ENCODE measurements at regions not wholly inside any gene's neighbourhood (a gene's known extent, or its start where the extent isn't known, plus 50 kb on each side); places are given as distances from the start of the nearest gene placed in this dataset.

DNA sequence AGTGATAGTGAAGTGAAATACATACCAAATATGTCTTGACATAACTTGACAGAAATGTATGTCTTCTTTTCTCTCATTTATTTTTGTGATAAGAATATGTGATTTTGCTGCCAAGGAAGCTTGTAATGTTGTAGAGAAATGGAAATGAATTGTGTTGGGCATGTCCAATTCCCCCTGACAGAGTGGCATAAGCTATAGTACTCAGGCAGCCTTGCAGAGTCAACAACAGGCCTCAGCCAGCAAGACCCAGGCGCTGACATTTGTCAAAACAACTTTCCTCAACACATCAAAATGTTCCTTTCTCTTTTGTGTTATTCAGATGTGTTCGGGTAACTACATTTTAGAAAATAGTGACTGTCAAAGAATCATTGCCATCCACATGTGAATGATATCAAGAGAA lies 538.1 kb upstream of the ATP11B start:
- DNase-seq = no peak

DNA sequence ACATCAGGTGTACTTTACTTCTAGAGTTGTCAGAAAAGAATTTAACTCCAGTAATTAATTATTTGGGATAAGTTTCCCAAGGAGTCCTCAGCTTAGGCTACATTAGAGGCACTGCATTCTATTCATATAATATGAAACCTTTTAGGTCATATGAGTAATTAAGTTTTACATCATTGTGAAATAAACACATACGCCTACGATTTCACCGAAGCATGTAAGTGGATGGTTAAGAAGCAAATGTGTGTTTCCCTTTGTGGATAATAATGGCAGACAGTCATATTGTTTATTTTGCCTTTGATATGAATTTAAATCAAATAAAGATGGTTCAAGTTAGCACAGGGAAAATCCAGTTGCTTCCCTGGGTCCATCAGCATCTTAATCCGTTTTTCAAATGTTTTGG lies 535.9 kb upstream of the ATP11B start:
- DNase-seq = no peak

DNA sequence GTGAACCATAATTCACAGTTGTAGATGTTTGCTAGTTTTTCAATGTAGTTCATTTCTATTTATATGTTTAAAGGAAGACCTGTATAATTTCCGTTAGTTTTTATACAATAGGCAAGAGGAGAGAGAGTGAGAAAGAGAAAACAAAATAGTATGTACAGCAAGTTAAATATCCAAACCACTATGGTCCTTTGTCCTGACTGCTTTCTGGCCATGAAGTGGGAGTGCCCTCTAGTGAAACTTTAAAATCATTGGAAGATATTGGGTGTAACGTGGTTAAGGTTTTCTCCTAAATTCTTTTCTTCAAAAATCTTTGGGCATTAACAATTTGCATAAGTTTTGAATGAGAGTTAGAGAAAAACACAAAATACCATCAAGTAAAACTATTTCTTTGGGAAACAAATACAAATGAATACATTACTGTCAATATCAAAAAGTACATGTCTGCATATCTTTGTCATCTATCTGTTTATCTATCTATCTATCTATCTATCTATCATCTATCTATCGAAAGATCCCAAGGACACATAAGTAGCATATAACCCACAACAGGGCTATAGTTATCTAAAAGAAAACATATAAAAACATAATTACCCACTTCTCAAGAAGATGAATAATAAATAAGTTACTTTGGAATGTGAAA lies 534.6 kb upstream of the ATP11B start:
- peak; percentile 45 for DNase-seq

DNA sequence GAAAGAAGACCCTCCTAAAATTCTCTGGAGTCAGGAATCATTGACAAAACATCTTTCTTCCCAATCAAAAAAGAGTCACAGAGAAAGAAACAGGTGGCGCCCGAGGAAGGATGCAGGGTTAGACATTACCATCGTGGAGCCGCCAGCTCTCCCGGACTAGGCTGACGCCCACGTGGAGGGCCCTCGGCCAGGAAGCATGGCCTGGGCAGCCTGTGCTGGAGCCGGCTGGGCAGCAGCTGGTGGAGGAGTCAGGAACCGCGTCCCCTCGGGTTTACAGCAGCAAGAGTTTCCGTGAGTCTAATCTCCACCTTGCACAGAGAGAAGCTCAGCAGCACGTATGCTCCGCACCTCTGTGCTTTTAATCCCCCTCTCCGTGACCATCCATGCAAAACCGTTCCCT lies 533.7 kb upstream of the ATP11B start:
- DNase-seq = peak; percentile 27

DNA sequence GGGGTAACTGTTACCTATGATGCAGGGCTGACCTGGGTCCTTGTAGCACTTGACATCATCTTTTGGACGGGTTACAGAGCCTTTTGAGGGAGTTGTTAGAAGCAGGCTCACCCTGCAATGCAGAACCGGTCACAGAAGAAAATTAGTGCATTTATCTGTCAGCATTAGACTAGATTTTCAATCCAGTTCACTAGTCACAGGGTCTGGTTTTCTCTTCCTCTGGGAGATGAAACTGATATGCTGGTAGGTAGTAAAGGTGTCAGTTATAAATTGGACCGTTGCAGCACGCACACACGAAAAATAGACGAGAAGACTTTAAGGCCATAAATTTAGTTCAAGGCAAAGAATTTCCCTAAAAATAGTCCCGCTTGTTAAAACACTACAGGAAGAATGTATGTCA lies 532.3 kb upstream of the ATP11B start:
- no peak for DNase-seq

DNA sequence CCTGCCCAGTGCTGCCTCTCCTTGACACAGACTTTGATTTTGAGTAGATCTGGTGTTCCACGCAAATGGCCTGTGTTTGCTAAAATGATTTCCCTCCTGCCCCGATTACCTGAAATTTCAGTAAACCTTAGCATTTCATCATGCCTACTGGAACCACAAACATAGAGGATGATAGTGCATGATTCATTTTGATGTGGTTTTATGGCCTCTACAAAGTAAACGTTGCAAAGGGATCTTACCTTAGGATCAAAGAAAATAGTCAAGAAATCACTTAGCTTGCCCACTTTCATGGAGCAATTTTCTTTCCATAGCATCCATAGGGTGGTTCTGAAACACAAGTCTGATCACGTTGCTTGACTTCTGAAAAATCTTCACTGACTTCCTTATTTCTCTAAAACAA lies 524.6 kb upstream of the ATP11B start:
- no peak for DNase-seq

DNA sequence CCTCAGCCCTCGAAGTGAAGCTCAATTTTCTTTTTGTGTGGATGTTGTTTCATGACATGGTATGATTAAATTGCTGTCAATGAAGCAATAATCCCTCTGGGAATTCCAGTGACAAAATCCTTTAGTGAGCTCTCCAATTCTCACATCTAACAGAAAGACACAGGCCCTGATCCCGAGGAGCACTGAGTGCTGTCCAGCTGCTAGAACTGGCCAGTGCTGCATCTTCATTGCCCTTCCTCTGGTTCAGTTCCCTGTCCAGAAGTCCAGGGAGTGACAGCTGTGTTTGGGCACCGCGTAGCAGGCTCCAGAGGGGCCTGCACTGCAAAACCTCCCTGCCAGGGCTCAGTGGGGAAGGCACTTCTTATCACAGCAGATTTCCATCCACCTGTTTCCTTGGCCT lies 516.8 kb upstream of the ATP11B start:
- no peak for DNase-seq

DNA sequence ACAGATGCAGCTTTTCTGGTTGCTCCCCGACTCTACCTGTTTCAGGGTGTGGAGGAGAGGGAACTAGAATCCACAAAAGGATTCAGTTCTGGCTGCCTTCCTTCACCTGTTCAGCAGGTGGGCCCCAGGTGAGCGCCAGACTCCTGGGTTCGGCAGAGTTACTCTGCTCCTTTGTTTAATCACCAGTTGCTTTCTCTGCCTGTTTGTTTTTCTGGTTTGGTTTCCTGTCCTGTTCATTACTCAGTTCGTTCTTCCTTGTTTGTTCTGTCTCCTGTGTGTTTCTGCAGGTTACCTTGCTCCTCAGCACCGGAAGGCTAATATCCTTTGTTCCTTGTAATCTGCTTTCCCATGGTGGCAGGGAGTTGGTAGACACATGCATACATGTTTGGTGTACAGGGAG lies 508.5 kb upstream of the ATP11B start:
- no peak for DNase-seq

DNA sequence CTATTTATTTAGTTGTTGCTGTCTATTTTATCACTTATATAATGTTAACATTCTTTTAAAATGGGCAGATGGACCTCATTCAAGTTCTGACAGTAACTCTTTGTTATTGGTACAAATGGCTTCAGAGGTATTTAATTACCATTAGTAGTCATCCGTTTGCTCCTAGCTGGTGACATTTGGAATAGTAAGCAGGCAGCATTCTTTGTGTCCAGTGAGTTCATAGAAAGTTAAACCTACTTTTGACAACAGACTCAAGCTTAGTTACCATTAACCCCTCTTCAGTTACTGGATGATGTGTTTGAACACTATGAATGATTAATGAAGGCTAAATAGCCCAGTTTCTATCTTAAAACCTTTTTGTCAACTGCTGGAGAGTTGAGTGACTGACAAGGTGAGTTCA lies 500.7 kb upstream of the ATP11B start:
- DNase-seq = no peak

DNA sequence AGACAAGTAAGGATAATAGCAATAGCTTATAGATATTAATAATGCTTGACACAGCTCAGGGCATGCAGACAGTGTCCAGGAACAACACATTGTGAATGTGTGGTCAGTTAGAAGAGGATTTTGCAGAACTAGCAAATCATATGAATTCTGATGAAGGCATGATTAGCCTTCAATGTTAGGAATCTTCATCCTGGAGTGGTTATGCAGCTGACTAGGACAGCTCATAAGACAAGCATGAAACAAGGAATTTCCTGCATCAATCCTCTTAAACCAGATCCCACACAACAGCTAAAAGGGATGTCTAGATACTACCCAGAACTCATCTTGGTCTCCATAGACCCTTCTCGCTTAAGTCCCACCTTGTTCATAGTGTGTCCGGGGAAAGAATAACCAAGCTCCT lies 499.0 kb upstream of the ATP11B start:
- no peak for DNase-seq

DNA sequence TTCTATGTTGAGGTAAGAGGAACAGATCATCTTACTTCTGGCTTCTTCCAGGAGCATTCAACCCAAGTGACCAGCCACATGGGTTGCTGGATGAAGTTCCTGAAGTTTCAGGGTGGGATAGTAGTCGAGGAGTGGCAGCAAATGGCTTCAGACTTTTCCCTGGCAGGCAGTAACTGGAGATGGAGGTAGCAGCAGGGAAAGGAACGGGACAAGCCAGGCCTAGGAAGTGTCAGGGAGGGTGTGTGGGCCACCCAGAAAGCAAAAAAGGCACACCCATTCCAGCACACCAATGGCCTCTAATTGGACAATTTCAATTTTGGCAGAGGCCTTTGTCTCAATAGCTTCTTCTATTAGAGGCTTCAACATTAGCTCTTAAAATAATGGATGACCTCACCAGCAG lies 498.6 kb upstream of the ATP11B start:
- no peak for DNase-seq

DNA sequence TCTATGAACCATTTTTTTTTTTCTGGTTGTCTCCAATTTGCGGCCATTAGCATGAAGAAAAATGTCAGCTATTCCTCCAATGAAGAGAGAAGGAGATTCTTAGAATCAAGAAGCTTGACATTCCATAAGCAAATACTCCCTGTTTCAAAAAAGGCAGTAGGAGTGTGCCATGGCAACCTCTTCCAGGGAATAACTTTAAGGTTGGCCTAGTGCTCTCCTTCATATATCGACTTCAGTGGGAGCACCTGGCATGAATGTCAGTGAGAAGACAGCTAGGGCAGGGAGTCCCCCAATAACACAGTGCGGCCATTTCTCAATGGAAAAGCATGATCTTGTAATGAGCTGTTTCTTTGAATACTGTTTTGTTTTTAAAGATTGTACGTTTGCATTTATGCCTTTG lies 493.0 kb upstream of the ATP11B start:
- no peak for DNase-seq

DNA sequence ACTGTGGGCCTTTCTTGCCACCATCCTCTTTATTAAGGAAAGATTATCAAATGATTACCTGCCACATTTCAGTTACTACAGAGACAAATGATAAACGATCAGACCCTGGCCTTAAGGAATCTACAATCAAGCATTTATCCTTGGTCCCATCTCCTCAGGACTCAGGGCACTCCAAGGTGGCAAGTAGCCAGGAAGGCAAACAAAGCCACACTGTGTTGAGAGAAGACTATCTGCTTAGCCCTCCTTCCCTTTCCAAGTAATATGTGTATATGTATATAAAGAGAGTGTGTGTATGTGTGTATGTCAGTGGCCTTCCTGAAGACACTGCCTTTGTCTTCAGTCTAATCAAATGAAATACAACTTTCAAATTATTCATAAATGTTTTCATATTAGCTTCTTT lies 490.1 kb upstream of the ATP11B start:
- DNase-seq = no peak

DNA sequence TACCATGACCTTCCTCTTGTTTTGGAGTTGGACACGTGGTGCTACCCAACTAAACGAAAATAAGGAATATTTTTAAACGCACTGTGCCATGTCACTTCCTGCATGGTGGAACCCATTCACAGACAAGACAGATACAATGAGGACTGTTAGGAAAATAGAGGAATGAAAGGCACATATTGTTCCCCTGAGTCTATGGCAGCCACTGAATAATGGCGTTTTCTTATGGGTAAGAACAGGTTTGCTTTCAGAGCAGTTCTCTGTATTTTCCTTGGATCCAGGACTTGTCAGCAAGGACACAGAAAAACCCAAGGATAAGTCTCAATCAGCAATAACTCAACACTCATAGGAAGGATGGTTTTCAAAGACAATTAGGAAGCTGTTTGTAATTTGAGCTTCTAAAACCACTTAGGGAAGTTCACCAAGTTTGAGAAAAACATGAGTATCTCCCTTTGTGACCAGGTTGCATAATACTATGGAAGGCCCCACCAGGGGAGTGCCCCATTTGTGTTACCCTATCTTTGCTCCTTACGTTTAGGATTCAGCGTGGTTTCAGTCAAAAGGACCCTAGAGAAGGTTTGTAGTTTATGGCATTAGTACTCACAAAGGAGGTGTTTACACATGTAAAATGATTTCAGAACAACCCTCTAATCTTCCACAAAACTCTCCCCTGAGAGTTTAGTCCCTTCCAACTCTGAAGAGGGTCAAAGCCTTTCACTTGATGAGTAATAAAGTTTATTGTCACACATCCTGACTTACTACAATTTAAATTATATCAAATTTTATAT lies 487.2 kb upstream of the ATP11B start:
- DNase-seq = no peak

DNA sequence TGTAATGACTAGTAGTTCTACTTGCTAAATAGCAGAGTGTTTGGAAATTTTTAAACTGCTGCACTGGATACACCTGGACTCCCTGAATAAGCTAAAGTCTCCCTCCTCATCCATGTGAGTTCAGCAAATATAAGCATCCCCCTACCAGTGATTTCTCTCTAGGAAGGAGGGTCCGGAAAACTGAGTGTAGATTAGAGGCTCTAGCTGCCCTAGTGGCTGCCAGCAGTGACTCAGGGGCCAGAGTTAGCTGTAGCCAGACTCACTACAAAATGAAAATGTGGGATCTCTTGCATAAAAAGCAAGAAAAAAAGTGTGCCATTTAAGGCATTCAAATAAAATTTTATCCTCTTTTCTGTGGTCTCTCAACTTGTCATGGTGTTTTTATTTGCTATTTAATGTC lies 485.0 kb upstream of the ATP11B start:
- no peak for DNase-seq

DNA sequence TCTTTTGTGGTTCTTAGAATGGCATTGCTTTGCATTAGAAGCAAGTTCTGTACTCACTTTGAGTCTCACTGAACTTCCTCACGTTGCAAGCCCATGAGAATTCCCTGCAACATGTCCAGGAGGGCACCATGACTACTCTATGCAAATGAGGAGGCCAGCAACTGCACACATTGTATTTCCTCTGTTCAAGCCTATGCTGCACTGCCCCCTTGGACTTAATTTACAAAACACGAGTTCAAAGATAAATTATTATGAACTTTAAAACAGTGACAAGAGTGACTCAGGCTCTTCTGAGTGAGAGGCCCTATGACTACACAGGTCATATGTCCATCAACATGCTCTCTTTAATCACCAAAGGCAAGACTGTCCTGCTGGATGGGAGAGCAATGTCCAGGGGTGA lies 484.2 kb upstream of the ATP11B start:
- DNase-seq = no peak

DNA sequence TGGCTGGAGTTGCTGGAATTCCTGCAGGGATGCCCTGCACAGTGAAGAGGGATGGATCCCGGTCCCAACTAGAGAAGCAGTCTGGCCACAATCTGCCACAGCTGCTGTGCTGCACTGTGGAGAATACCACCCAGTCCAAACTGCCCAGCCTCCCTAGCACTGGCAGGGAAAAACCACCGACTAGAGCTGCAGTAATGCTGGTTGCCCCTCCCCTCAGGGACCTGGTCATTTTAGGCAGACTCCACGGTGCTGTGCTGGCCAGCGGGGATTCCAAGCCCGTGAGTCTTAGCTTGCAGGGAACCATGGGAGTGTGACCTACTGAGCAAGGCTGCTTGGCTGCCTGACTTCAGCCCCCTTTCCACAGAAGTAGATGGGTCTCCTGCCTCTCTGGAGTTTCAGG lies 478.0 kb upstream of the ATP11B start:
- DNase-seq = no peak

DNA sequence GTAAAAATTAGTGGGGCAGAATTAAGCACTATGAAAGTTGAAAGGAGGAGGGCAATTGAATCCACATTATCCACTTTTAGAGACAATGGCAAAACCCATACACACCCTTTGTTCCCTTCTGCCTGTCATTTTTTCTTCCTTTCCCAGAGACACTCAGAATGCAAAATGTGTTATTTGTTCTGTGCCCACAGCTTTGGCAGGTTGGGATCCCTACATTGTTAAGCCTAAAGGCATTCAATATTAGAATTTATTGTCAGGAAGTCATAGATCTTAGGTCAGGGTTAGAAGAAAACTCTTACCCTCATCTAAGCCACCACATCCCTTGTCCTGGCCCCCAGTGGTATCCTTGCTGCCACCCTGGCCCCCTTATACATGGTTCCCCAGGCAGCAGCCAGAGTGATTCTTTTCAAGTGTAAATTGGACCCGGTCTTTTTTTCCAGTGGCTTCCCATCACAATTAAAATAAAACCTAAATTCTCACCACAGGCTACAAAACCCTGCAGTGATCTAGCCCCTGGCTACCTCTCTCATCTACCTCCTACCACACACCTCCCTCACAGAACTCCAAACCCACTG lies 470.1 kb upstream of the ATP11B start:
- DNase-seq = no peak

DNA sequence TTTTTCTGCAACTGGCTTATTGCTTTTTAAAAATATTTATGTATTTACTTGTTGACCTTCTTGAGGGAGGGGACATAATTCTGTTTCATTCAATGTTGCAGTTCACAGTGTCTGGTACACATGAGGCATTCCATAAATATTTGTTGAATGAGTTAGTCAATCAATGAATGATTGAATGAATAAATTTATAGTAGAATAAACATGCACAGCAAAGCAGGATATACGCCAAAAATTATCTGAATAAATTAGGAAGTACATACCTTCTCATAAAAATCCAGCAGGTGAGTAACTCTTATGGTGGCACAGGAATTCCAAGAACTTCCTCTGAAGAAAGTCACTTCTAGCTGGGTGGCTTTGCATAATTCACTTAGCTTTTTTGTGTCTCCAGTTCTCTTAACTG lies 469.4 kb upstream of the ATP11B start:
- DNase-seq = no peak

DNA sequence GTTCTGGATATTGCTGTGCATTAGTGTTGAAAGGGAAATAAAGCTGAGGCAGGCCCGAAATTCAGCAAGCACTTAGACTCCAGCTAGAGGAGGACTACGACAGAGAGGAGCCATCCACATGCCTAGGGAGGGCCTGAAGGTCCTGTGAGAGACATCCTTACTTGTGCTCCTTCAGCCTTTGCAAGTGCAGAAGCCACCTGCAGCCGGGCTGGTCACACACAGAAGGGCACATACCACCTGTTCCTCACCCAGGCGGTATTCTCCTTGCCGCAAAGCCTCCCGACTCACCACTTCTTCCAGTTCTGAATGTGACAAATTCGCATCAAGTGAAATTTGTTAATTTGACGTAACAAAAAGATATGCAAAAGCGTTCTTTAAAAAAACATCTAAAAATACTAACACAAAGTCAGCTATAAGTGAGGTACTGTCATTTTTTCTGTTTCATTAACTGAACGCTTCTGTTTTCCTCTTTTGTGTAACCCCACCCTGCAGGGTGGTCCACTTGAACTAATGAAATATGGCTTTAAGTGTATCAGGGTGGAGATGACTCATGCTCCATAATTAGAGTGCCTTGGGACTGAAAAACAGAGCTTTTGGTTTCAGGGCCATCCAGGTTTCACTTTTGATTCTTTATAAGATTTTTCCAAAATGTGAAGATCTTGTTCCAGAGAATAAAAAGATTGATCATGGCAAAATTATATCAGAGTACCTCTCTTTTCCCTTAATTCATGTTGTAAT lies 467.9 kb upstream of the ATP11B start:
- no peak for DNase-seq

DNA sequence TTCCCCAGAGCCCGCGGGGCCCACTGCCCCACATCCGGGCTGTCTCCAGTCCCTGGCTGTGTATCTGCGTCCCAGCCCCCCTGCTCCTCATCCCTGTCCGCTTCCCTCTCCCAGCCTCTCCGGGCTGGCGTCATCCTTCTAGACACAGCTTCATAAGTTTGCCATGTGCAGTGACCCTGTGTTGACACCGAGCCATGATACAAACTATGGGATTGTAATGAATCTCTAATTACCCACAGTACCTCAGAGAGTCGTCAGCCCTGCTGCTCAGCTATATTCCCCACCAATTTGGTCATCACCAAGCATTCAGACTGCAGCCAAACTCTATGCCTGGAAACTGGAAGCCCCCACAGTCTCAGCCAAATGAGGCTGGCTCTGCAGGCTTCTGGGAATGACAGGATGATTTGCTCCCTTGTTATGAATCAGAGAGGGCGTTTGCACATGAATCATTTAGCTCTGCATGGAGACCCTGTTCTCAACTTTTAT lies 466.1 kb upstream of the ATP11B start:
- DNase-seq = no peak

DNA sequence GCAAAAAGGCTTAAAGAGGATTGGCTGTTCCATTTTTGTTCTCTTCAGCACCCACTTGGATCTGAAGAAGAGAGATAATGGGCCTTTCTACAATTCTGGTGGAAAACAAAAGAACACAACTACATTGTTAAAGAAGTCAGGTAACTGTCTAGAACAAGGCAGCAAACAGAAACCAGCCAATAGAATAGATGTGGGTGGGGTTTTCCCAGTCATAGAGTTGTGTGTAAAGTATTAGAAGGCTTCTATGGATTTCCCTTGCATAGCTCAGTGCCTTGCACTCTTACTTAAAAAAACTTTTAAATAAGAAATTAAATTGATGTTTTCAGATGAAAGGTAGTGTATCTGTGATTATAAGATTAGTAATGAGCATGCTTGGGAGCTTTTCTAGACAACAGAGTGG lies 462.7 kb upstream of the ATP11B start:
- no peak for DNase-seq

DNA sequence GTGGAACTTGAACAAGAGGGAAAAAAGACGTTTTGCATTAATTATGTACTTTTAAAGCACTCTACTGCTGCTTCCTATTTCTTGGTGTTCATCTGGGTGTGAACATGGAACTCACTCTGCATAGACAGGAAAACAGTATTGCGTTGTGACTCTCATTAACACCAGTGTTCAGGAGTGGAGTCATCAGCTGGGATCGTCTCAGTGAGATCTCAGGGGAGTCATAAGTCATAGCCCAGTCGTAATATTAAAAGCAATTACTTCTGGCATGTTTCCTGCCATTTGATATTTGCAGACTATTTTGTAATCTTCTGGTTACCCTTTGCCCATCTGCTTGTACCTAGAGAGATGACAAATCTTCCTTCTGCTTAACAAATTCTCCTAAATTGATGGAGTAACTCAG lies 462.0 kb upstream of the ATP11B start:
- no peak for DNase-seq
